ENCODE measurements at regions not wholly inside any gene's neighbourhood (a gene's known extent, or its start where the extent isn't known, plus 50 kb on each side); places are given as distances from the start of the nearest gene placed in this dataset.
A peak's percentile ranks its signal among the peaks of the same experiment; 100 is the strongest.
"Not testable (repeated sequence)": the region's sequence is repeated elsewhere in the genome, so short reads cannot be mapped to it uniquely, and the experiment has no call there.

- no peak for DNase-seq (ENCODE audit: low read depth)
Measured at GRCh38 chr7:138316421-138317043, 143.5 kb upstream of the TRIM24 start.

- no peak for DNase-seq (ENCODE audit: low read depth)
Measured at GRCh38 chr7:138317044-138317596, 142.9 kb upstream of the TRIM24 start.

GRCh38 chr7:138324941-138325340 lies 135.1 kb upstream of the TRIM24 start:
- DNase-seq (ENCODE audit: low read depth): no peak

- DNase-seq (ENCODE audit: low read depth): no peak
Measured at GRCh38 chr7:138325434-138325833, 134.6 kb upstream of the TRIM24 start.

- no peak for DNase-seq (ENCODE audit: low read depth)
Measured at GRCh38 chr7:138328215-138328614, 131.8 kb upstream of the TRIM24 start.

- DNase-seq (ENCODE audit: low read depth): not testable (repeated sequence)
Measured at GRCh38 chr7:138332850-138333249, 127.2 kb upstream of the TRIM24 start.

- DNase-seq (ENCODE audit: low read depth): peak; percentile 61
Measured at GRCh38 chr7:138338361-138338760, 121.7 kb upstream of the TRIM24 start.

GRCh38 chr7:138339229-138339628 lies 120.8 kb upstream of the TRIM24 start:
- DNase-seq (ENCODE audit: low read depth): not testable (repeated sequence)

- no peak for DNase-seq (ENCODE audit: low read depth)
Measured at GRCh38 chr7:138342990-138343389, 117.1 kb upstream of the TRIM24 start.

GRCh38 chr7:138345567-138345966 lies 114.5 kb upstream of the TRIM24 start:
- no peak for DNase-seq (ENCODE audit: low read depth)

- DNase-seq (ENCODE audit: low read depth): no peak
Measured at GRCh38 chr7:138346975-138347374, 113.1 kb upstream of the TRIM24 start.

GRCh38 chr7:138349841-138350700 lies 110.0 kb upstream of the TRIM24 start:
- no peak for DNase-seq (ENCODE audit: low read depth)

GRCh38 chr7:138350701-138351357 lies 109.2 kb upstream of the TRIM24 start:
- DNase-seq (ENCODE audit: low read depth): no peak

GRCh38 chr7:138352570-138353461 lies 107.2 kb upstream of the TRIM24 start:
- peak; percentile 58 for DNase-seq (ENCODE audit: low read depth)

GRCh38 chr7:138354066-138354465 lies 106.0 kb upstream of the TRIM24 start:
- no peak for DNase-seq (ENCODE audit: low read depth)

GRCh38 chr7:138355254-138355653 lies 104.8 kb upstream of the TRIM24 start:
- DNase-seq (ENCODE audit: low read depth): no peak

- peak; percentile 4 for DNase-seq (ENCODE audit: low read depth)
Measured at GRCh38 chr7:138358850-138359341, 101.2 kb upstream of the TRIM24 start.

GRCh38 chr7:138359870-138360559 lies 100.0 kb upstream of the TRIM24 start:
- no peak for DNase-seq (ENCODE audit: low read depth)

- no peak for DNase-seq (ENCODE audit: low read depth)
Measured at GRCh38 chr7:138363721-138364120, 96.3 kb upstream of the TRIM24 start.

- not testable (repeated sequence) for DNase-seq (ENCODE audit: low read depth)
Measured at GRCh38 chr7:138366137-138366536, 93.9 kb upstream of the TRIM24 start.
